Right ventricle myocardium inferior (tissue), 1 donor: ENCODE measurements at regions not wholly inside any gene's neighbourhood (a gene's known extent, or its start where the extent isn't known, plus 50 kb on each side); places are given as distances from the start of the nearest gene placed in this dataset.
A peak's percentile ranks its signal among the peaks of the same experiment; 100 is the strongest.

Experiments
- ATAC-seq: fragments of 200-7000 bp; cut with Tn5 transposase; one replicate; pipeline ENCODE4 v1.9.1; 2020; ENCODE audit warnings: mild to moderate bottlenecking, moderate library complexity
- DNase-seq: peaks from one replicate; pipeline ENCODE4 v3.0.0; 2021; ENCODE audit errors: missing footprints
- intact Hi-C: fragments of 100-400 bp; cut with DNase I; formaldehyde crosslinking; loops from one replicate; pipeline ENCODE4 v1.11.0; 2022
- donor health status: DM: no; HTN: yes; CAD: no; lungs with severe emphysema.

DNA sequence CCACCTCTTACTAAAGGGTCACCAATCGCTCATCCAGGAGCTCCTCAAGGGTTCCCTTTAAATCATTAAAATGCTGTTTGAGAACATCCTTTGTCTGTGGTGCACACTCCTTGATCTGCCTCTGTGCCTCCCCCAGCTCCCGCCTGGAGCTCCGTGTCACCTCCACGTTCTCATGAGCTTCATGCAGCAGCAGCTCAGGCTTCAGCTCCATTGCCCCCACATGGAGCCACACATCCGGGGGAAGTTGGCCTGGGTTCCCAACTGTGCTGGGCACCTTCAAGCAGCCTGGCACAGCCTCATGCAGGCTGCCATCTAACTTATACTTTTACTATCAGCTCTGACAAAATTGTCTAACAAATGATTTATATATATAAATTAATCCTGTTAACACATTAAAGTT lies 585.8 kb upstream of the FAM174A start:
- intact Hi-C loops, result no loop called here
- DNase-seq (no peak), ATAC-seq (no peak)

DNA sequence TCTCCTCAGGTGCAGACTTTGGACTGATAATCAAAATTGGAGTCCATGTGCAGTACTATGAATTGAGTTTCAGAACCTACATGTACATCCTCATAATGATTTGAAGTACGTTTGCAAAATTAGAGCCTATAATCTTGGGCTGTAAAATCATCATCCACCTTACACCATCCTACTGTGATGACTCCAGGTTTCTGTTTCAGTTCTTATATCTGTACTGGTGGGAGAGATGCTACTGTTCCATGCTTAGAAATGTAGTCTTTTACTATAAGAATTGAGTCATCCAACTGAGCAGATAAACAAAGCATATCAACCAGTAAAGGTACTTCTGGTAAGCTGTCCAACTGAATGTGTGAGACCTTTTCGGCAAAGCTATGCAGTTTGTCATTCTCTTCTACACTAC lies 586.3 kb upstream of the FAM174A start:
- ATAC-seq, result no peak
- DNase-seq, result no peak
- intact Hi-C loops, result no loop called here

DNA sequence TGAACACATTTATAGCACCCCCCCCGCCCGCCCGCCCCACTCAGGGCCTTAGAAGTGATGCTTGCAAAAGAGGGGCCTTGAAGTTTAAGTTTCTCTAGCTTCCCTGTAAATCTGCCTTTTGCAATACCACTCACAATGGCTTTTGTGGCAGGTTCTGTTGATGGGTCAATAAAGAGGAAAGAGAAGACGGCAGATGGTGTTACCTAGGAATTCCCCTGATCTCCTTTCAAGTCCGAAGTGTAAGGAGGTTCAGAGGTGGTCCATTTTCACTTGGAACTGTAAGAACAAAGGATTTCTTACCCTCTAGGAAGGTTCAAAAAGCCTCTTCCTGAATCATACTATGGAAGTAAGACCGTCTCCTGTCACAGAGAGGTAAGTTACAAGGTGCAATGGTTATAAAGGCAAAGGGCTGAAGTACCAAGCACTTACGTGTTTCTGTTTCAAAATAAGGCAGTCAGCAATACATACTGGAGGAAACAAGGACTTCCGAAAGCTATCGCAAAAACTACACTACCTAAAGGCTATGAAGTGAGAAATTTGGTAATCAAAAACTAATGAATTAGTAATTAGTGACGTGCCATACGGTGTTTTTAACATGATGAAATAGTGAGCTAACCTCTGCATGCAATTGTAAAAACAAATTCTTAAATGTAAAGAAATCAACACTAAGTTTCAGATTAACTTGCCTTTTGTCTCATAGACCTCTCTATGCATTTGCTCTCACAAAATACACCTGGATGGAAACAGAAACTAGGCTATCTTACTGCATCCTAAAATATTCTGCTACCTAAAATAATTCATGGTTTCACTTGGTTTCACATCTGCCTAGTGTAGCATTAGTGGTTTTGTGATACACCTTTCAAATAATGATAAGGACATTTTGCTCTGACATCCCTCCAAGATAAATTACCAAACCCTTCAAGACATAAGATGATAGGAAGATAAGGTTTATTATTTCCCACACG lies 589.4 kb upstream of the FAM174A start:
- intact Hi-C loops, result no loop called here
- ATAC-seq, result no peak
- DNase-seq, result no peak

DNA sequence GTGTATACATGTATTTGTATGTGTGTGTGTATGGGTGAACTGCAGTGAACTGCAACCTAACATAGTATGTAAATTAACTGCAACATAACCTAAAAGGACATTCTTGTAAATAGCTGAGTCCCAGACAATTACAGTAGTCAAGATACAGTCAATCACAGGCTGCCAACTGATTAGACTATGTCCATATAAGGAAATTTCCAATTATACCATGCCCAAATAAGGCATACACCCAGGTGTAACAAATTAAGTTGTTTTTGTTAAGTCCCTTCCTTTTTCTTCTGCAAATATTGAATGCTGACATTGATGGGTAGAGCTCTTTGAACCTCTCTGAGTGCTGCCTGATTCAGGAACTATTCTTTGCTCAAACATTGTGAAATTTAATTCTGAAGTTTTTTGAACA lies 594.6 kb upstream of the FAM174A start:
- DNase-seq (no peak), ATAC-seq (no peak)
- intact Hi-C loops, result no loop called here

DNA sequence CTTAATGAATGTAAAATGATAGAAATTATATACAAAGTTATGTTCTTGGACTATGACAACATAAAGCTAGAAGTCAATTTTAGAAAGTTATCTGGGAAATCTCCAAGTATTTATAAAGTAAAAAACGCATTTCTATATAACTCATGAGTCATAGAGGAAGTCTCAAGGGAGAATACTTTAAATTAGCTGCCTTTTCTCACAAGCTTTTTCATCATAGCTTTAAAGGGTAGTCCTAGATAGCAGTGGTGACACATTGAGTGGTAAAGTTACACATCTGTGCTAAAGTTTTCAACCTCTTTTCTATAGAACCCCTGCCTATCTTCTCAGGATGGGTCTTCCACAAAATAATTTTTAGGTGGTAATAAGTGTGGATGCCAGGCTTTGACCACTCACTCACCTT lies 598.3 kb upstream of the FAM174A start:
- intact Hi-C loops, result no loop called here
- DNase-seq, result no peak
- ATAC-seq, result no peak

DNA sequence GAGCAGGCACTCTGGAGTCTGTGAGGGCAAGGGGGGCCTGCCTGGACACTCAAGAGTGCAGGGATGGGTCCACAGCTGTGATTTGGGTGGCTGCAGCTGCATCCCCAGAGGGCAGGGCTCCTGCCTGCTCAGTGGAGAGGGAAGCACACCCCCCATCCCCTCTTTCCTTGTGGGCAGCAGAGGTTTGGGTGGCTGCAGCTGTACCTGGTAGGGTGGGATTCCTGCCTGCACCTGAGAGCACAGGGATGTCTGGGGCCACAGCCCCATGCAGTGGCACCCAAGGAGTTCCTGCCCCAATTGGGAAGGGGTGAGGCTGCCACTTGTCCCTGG lies 605.4 kb upstream of the FAM174A start:
- intact Hi-C loops, result no loop called here
- DNase-seq (no peak), ATAC-seq (no peak)

DNA sequence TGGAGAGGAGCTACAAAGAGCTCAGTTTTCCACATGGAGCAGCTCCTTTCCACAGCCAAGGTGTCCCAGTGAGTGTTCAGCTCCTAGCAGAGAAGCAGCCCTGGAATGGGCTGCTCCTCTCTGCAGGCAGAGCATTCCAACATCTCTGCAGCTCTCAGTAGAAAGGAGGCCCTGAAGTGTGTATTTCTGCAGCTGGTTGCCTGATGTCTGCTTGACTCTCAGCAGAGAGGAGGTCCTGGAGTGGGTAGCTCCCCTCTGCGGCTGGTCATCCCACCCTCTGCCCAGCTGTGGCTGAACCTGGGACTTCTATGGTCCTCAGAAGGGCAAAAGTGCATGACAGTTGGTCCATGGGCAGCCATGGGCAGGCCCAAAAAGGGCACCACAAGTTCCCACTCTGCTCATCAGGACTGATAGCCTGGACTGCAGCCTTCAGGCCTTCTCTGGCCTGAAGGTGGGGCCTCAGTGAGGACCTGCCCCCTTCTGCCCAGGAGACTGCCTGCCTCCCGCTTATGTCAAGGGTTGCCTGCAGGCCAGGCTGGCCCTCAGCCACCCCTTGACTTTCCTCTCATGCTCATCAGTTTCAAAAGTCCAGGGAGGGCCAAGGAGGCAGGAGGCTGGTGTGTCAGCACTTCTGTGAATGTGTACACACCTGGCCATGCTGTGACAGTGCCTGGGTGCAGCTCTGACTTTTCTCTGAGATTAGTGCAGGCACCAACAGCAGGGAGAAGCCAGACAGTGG lies 605.9 kb upstream of the FAM174A start:
- no peak for DNase-seq
- intact Hi-C loops, result no loop called here
- ATAC-seq, result no peak

DNA sequence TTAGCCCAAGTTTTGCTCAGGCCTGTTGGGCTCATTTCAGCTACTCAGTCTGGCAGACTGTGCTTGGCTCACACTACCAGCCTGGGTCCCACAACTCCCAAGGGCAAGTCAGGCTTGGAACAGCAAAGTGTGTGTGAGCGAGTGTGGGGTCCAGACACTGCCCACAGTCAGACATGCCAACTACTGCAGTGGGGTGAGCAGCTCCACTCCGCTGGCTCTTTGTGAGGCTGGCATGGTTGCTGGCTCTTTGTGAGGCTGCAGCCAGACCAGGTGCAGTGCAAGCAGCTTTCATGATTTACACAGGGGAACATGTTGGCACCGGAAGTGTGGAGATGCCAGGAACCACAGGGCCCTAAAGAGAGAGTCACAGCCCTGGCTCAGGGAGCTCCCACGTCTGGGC lies 606.7 kb upstream of the FAM174A start:
- DNase-seq (no peak), ATAC-seq (no peak)
- intact Hi-C loops, result no loop called here

DNA sequence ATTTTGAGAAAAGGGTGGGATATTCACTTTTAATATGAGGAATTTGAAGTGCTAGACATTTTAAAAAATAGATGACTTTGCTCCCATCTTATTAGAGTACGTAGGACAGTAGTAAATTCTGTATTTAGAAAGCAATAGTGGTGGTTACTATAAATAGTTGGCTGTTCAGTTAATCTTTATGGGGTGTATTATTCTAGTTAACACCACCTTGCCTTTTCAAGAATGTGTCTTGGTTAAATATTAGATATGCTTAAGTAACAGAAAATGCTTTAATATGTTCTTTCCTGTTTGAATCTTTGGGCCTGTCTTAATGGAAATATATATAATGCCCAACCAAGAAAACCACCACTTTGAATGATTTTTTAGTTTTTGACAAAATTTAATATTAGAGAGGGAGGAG lies 608.7 kb upstream of the FAM174A start:
- intact Hi-C loops, result no loop called here
- DNase-seq (no peak), ATAC-seq (no peak)

DNA sequence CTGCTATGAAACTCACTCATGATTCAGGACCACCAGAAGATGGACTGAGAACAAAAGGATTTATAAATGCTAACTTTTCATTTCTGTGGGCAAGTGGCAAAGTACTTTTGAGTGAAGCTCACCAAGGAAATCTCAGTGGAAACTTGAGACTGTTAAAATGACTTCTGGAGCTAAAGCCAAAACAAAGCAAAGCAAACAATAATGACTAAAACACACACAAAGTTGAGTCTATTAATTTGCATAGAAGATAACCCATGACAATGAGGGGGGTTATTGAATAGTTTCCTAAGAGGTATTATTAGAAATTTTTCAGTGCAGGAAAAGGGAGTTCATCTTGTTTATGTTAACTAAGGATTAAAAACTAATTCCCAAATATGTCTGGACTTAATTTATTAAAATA lies 612.8 kb upstream of the FAM174A start:
- no peak for DNase-seq
- intact Hi-C loops, result no loop called here
- no peak for ATAC-seq

DNA sequence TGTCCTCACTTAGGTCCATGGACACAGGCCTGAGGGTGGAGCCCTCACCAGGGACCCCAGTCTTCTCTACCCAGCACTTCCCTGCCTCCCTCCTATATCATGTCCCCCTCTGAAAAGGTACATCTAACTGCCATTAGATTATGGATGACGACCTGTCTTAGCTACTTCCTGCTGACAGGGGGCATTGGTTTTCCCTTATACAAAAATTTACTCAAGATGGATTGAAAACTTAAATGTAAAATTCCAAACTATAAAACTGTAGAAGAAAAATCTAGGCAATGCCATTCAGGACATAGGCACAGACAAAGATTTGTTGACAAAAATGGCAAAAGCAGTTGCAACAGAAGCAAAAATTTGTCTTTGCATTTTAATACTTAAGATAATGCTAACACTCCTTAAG lies 623.2 kb upstream of the FAM174A start:
- ATAC-seq, result no peak
- intact Hi-C loops, result no loop called here
- DNase-seq, result no peak

DNA sequence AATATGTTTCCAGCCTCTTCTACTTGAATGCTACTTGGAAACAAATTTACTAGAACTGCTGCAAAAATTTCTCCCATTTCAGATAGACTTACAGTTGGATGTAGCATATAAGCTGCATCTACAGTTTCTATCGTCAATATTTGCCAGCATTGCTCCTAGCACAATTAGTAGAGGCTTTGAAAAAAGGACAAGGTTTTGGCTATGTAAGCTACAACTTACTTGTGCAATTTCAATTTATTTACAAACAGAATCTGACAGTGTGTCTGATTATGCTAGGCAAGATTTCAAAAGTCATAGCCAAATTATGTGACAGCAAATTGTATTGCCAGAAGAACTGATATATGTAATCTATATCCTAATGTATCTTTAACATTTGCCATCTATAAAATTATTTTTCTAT lies 628.4 kb upstream of the FAM174A start:
- ATAC-seq, result no peak
- no peak for DNase-seq
- intact Hi-C loops, result no loop called here

DNA sequence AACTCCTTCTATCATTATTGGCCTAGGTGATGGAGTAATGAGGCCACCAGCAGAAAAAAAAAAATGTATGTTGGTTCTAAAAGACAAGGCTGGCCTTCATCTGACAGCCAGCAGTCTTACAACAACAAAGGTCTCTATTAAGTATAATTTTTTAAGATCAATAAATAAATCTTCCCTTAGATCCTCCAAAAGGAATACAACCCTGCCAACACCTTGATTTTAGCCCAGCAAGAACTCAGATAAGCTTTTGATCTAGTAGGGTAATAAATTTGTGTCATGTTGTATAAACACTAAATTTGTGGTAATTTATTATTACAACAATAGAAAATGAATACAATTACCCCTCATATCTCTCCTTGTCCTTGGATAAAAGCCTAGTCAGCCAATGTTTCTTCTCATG lies 633.2 kb upstream of the FAM174A start:
- intact Hi-C loops, result no loop called here
- ATAC-seq, result no peak
- DNase-seq, result no peak

DNA sequence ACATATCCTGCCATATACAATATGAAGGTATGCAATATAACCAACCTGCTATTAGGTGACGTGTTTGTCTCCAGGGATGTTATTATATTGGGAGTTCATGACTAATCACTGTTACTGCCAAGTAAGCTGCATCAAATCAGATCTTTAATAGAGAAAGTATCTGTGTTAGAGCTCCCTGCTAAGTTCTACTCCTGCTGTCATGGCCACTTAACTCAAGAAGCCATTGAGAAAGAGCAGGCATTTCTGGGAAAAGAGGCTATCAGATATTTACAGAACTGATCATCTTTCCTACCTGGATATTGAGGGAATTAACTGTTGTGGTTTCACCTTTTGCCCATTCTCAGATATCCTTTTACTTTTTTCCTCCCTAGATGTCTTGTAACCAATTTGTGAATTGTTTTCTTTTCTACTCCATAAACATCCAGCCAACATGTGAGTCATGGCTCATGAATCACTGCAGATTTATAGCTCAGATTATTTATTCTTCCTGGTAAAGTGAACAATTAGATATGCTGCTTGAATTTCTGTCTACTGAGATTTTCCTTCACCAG lies 634.8 kb upstream of the FAM174A start:
- intact Hi-C loops, result no loop called here
- DNase-seq, result no peak
- no peak for ATAC-seq

DNA sequence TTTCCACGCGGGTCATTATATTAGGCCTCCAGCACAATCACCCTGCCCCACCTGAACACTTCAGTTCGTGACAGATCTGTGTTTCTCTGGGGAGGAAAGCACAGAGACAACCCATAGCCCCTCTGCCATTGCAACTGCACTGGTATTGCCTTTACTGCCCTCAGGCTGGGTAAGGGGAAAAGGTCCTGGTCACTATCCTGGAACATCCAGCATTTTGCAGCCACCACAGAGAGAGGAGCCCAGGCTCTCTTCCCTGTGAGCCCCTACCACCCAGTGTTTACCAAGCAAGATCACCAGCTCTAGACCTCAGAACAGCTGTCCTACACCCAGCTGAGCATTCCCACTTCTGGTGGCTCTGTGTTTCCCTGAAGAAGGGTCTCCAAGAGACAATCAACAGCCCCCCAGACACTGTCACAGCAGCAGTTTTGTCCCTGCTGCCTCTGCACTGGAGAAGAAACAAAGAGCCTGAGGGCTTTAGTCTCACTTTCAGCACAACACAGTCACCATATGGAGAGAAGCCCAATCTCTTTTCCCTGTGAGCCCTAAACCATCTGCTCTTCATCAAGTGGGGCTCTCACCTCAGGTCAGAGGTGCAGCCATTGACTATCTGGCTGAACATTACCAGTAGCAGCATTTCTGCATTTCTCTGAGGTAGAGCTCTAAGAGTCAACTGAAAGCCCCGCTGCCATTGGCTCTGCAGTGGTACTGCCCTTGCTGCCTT lies 655.2 kb upstream of the FAM174A start:
- no peak for DNase-seq
- intact Hi-C loops, result no loop called here
- ATAC-seq, result no peak

DNA sequence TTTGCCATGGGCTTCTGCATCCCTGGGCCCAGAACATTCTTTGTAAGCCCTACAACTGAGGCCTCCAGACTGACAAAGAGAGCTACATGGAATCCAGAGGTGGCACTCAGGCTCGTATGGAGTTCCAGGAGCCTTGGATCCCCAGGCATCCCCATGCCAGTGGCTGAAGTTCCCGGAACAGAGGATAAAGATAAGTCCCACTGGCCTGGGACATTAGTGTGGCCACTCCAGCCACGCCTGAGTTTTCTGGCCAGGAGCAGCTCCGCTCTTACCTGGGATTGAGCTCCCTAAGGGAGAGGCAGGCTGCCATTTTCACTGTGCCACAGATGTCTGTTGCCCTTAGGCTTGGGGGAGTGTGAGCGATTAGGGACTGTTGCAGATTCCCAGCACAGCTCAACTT lies 656.3 kb upstream of the FAM174A start:
- no peak for ATAC-seq
- intact Hi-C loops, result no loop called here
- peak; percentile 39 for DNase-seq

DNA sequence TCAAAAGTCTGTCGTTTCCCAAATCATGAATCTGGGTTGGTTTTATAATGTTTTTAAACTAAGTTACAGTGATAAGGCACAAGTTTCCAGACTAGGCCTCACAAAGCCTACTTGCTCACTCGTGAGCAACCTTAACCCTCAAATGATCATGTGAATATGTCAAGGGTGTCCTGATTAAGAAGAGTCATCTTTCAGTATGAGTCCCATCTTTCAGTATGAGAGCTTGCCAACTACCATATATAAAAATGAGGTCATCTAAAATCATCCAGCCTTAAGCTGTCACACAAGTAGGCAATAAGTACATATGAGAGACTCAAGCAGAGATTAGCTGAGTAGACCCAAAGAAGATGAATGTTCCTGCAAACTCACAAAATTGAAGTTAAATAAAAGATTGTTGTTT lies 668.4 kb upstream of the FAM174A start:
- intact Hi-C loops, result no loop called here
- no peak for DNase-seq
- no peak for ATAC-seq

DNA sequence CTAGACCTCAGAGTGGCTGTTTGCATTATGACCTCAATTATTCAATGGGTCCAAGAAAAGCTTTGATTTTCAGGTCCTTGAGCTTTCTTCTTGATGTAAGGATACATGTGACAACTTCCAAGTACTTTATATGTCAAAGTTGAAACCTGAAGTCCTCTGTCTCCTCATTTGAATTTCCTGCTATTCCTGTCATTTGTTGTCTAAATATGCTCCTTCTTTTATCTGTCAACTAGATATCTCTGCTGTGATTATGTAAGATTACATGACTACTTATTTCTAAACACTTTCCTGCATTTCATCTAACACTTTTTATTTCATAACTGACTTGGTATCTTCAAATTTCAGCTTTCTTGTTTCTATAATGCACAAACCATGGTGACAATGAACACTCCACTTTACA lies 670.0 kb upstream of the FAM174A start:
- intact Hi-C loops, result no loop called here
- no peak for DNase-seq
- no peak for ATAC-seq

DNA sequence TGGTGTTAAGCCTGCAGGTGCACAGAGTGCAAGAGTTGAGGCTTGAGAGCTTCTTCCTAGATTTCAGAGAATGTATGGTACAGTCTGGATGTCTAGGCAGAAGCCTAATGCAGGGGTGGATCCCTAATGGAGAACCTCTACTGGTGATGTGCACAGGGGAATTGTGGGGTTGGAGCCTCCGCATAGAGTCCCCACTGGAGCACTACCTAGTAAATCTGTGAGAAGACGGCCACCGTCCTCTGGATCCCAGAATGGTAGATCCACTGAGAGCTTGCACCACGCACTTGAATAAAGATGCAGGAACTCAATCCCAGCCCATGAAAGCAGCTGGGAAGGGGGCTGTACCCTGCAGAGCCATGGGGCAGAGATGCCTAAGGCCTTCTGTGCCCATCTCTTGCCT lies 699.4 kb upstream of the FAM174A start:
- intact Hi-C loops, result no loop called here
- DNase-seq (no peak), ATAC-seq (no peak)

DNA sequence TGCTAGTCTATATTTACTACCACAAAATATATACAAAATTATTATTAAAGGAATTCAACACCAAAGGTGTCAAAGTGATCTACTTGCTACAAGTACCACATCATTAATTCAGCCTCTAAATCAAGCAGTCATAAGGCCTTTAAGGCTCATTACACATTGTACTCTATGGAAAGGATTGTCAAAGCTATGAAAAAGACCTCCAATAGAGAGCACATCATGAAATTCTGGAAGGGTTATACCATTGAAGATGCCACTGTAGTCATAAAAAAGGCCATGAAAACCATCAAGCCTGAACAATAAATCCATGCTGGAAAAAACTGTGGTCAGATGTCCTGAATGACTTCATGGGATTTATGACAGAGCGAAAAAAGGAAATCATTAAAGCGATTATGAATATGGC lies 708.0 kb upstream of the FAM174A start:
- ATAC-seq (no peak), DNase-seq (no peak)
- intact Hi-C loops, result no loop called here
